HG03280 (cell line): ENCODE measurements at regions not wholly inside any gene's neighbourhood (a gene's known extent, or its start where the extent isn't known, plus 50 kb on each side); places are given as distances from the start of the nearest gene placed in this dataset.
"Not testable (repeated sequence)": the region's sequence is repeated elsewhere in the genome, so short reads cannot be mapped to it uniquely, and the experiment has no call there.

ENCODE experiments used
- ATAC-seq: cut with Tn5 transposase; IDR thresholded peaks from one replicate; pipeline ENCODE4 v1.9.1; 2021; ENCODE audit warnings: mild to moderate bottlenecking, moderate library complexity; ENCODE audit not compliant: unreplicated experiment

DNA sequence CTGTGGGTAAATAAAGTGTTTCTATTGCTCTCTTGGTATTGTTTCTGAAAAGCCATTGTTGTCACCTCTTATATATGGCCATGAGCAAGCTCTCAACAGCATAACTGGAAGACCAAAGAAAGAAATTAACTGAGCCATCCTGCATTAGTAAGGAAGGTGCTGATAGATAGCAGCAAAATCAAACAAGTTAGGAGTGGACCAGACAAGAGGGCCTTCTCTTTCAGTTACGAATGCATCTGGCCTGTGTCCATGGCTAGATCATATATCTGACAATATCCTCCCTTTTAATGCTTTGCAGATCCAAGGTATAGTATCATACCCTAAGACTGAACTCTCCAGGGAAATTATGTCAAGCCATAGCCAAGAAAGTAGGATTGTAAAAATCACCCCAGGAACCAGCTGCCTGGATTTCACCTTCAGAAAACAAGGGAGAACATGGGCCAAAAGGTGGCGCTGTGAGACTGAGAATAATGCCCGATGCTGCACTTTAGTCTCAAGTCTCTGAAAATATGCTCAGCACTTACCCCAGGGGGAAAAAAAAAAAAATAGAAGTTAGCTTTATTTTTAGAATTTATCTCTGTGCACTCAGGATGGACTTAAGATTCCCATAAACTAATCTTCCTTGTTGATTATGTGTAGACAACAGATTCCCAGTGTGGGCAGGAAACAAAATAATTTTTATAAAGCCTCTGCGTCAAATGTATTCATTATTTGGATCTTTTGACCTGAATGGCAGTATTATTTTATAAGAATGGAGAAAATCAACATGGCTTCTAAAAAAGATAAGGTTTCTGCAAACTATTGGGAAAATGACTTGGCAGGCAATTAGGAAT lies 415.1 kb downstream of the ETS1 start:
- peak; percentile 83 for ATAC-seq

DNA sequence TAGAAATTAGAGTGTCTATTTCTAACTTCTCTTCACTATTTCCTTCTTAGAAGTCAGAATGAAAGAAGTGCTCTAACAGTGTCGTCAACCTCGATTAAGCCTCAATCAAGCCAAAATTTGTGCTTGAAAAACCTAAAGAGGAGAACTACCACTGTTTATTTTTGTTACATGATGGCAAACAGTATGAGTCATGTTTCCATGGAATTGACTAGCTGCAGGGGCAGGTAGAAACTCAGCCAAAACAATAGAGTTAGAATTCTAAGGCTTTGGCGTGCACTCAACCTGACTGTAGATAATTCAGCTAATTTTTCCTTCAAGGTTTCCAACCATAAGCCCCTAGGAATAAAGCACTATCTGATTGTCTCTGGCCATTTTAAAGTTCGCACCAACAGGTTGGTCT lies 415.9 kb downstream of the ETS1 start:
- ATAC-seq: no peak

DNA sequence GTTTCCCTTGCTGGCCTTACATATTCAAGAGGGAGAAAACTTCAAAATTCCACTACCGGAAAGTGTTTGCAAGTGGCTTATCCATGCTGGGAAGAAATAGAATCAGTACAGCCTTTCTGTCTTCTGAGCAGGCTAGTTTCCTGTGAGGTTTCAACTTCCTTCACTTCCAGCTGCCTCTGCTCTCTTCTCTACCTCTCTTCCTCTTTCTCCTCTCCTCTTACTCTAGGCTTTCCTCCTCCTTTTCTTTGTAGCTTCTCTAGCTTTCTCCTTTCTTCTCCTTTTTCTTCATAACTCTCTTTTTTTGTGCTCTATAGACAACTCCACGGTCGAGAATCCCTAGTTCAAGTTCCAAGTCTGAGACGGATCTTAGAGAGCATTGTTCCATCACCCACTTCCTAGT lies 421.8 kb downstream of the ETS1 start:
- no peak for ATAC-seq

DNA sequence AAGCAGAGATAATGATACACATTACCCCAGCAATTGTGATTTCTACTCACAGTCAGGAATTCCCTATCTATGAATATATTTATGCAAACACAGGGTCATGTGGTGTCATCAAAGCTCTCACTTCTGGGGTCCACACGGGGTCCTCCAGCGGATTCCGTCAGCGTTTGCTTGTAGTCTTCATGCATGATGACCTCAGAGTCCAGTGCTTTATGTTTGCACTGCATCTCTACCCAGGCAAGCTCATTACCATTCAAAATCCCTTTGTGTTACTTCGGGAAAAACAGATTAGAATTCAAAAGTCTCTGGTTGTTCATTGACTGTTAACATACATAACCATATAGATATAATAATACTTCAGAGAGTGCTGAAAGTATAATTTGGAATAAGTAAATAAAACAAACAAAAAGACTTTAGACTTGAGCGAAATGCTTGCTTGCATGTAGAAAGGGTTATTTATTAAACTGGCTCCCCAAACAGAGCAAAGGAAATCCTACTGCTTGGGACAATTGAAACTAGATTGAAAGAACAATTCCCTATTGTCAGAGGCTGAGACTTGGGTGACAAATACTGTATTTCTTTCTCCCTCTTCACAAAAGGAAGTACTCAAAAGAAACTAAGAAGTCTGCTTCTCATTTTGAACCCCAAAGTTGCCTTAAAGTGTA lies 423.1 kb downstream of the ETS1 start:
- no peak for ATAC-seq

DNA sequence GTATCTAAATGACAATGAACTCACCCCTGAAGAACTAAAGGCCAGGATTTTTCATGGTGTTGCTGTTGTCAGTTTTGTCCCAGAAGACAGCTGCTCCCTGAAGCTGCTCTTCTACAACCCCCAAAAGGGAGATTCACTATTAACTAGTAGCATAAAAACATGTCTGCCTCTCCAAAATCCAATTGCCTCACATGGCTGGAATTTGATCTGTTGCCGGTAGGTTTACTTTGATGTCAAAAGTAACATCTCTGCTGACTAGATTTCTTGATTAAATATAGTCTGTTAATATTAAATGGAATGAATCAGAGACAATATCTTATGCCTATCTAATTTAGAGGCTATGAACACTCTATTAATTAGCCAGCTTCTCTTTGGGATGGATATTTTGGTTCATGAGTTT lies 425.4 kb downstream of the ETS1 start:
- ATAC-seq: no peak

DNA sequence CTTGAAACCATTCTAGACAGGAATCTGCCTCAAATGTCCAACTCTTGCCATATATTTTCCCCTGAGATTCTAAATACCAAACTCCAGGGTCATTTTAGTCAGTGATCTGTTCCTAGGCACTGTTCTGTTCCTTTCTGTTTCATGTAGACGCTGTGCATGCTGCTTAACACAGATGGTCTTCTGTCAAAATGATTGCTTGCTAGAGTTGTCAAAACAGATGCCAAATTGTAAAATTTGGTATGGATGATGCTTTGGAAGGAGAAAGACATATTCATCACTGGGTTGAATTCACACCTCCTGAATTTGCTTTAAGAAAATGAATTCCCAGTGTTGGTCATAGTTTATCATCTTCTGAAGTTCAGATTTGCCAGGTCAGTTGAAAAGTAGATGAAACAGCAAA lies 425.9 kb downstream of the ETS1 start:
- ATAC-seq: no peak

DNA sequence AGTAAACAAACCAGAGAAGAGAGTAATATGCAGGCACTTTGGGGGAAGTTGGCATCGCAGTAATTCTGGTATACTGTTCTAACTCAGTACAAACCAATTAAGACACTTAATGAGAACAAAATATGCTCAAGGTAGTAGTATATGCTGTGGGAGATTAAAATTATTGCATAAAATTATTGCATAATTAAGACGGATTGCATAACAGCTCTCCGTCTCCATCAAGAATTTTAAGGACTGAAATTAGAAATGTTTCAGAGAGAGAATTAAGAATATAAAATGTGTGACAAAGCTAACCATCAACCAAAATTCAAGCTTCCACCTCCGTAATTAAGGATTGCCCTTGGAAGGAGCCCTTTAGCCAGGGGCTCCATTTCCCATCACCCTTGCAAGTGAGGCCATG lies 428.5 kb downstream of the ETS1 start:
- ATAC-seq: no peak

DNA sequence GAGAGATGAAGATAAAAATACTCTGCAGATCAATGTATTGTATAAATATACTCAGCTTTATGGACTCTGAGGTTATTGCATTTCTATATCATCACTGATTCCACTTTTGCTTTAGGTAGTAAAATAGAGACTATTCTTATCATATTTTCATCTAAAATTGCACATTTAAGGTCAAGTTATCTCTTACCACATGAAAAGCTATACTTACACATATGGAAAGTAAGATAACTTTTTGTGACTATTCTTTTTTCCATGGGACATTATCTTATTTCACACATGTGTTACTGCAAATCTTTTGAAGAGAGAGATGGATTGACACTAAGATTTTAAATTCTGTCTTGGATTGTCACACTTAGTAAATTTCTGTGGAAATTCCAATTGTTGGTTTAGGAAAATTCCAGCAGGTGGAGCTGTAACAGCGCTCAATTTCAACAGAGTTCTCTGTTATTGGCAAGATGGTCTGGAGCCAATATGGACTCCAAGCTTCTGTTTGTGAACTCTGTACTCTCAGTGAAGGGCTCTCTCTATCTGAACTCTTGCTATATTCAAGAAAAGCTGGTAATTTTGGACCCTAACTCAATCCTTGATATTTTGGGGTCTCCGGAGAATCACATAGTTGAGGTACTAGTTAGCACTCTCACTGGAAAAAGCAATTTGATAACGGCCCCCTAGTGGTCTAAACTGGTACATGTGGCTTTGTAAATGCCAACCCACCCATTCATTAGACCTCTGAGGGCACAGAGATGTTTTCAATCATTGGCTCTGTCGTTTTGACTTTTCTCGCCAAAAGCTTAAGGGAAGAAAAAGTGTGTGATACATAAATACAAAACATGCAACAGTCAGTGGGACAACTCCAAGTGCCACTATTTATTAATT lies 429.7 kb downstream of the ETS1 start:
- peak; percentile 86 for ATAC-seq

DNA sequence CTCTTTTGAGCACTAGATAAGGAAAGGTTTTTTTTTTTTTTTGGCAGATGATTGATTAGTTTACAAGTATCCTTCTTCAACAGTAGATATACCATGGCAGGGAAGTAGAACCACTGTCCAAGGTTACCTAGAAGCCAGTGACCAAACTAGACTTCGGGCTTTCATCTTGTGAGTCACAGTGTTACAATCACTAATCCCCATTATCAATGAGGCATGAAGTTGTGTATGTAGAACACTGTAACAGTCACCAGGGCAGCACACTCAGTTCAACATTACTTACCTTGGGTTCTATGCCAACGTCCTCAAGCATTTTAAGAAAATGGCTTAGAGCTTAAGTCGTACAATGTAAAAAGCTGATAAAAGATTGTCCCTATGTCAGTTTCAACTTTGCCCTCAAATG lies 430.9 kb downstream of the ETS1 start:
- no peak for ATAC-seq

DNA sequence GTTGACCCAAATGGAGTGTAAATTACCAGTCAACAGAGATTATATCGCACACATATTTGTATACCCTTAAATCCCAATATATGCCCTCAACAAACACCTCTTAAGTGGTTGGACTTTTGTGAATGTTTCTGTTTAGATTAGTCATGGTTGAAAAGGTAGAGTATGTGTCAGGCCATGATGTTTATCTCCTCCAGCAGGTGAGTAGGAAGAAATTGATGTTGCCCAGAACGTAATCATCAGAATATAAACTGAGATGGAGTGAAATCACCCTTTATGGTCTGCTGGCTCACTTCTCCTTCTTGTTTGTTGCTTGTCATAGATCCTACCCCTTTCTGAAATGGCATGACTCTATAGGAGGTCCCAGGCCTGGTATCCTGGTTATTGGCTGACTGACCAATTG lies 431.8 kb downstream of the ETS1 start:
- no peak for ATAC-seq

DNA sequence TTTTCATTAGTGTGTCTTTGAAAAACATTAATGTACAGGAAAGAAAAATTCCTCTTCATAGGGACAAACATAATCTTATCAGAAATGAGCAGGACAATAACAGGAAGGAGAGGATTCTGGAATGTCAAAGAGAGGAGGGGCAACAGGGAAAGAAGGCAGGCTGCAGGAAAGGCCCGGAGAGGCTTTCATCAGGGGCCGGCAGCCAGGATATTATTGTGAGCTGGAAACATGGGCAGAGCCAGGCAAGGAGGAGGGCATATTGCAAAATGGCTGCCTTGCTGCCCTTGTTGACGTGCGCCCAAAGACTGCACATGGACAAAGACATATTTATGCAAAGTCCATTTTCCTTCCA lies 433.7 kb downstream of the ETS1 start:
- ATAC-seq: no peak

DNA sequence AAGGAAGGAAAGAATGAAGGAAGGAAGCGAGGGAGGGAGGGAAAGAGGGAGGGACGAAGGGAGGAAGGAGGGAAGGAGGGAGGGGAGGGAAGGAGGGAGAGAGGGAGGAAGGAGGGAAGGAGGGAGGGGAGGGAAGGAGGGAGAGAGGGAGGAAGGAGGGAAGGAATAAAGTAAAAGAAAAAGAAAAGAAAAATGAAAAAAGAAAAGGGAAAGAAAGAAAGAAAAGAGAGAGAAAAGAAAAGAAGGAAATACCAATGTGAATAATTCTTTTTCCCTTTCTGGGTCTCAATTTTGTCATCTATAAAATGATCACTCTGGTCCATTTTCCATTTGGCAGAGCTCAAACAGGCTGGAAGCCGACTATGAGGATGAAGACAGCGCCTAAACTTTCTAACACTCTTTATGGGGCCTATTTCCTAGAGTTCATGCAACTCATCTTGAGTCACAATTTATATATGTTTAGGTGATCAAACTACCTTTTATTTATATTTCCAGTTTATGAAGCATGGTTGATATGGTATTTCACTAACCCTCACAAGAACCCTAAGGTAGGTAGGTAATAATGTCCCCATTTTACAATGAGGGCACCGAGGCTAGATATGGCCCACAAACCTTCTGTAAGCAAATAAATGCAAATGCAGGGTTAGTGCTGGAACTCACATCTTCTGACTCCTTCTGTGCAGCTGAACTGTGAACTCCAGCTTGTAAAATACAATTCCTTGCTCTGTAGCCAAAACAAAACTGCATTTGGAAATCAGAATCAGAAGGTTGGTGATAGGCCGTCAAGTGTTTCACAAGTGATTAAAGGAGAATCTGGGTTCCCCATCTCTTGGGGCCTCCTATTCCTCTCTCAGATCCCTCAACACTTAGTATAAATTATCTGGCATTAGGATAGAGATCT lies 434.3 kb downstream of the ETS1 start:
- no peak for ATAC-seq

DNA sequence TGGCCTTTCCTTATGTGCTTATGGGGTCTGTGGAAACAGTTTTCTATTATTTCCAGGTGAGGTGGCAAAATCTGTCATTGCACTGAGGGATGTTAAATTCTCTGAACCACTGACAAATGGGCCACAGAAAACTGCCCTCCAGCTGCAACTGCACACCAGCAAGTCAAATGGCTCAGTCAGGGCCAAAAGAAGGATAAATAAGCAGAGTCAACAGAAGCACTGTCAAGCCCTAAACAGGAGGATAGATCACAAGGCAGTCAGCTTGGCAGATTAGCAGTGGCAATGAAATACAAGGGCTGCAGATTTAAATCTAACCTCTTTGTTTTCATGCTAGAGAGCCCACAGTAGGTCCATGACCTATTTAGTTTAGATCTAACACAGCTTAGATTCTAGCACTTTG lies 435.6 kb downstream of the ETS1 start:
- ATAC-seq: no peak

DNA sequence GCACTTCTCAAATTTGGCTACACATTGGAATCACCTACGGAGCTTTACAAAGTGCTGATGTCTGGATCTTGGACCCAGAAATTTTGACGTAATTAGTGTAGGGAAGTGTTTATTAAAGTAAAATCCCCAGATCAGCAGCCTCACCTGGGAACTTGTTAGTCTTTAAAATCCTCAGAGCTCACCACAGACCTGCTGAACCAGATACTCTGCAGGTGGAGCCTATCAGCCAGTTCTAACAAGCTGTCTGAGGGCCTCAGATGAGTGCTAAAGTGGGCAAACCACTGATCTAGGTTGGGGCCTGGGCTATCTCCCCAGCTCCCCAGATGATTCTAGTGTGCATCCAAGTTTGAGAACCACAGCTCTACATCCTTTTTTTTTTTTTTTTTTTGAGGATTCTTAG lies 436.0 kb downstream of the ETS1 start:
- no peak for ATAC-seq

DNA sequence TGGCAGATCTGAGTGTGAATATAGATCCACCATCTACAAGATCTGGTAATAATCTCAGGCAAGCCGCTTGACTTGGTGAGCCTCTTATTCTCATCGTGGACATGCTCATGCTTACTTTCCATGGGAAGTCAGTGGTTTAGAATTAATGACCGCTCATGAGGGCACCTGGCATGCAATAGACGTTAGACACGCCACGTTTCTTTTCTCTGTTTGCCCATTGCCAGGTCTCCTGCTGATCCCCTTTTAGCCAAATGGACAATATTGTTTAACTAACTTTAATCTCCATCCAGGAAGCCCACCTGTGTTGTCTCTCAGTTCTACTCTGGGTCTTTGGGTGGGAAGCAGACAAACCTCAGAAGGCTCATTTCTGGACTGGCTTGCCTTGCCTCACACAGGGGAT lies 439.1 kb downstream of the ETS1 start:
- ATAC-seq: no peak

DNA sequence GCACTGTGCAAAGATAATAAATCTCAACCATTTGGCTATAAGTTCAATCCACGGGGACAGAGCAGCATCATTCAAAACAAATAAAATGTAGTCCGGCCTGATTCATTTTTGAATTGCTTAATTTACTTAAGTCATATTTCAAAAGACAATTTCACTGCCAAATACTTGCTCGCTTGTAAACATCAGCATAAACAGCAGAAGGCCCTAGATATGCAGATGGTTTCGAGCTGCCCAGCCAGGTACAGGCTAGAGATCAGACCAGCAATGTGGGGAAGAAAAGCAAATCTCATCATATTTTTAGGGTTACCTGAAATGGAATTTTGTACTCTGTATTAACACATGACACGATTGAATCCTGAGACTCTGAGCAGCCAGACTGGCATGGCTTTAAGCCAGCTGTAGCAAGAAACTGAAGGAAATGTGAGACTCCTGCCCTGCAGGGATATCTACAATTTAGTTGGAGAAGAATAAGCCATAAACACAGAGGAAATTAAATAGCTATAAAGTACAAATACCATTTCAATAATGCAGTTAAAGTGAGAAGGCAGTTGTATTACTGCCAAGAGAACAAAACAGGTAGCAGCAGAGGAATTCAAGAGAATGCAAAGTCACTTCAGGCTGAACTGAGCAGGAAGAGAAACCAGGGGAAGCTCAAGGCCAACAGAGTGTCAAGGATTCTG lies 440.3 kb downstream of the ETS1 start:
- ATAC-seq: no peak

DNA sequence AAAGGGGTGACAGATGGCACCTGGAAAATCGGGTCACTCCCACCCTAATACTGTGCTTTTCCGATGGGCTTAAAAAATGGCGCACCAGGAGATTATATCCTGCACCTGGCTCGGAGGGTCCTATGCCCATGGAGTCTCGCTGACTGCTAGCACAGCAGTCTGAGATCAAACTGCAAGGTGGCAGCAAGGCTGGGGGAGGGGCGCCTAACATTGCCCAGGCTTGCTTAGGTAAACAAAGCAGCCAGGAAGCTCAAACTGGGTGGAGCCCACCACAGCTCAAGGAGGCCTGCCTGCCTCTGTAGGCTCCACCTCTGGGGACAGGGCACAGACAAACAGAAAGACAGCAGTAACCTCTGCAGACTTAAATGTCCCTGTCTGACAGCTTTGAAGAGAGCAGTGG lies 447.1 kb downstream of the ETS1 start:
- not testable (repeated sequence) for ATAC-seq

DNA sequence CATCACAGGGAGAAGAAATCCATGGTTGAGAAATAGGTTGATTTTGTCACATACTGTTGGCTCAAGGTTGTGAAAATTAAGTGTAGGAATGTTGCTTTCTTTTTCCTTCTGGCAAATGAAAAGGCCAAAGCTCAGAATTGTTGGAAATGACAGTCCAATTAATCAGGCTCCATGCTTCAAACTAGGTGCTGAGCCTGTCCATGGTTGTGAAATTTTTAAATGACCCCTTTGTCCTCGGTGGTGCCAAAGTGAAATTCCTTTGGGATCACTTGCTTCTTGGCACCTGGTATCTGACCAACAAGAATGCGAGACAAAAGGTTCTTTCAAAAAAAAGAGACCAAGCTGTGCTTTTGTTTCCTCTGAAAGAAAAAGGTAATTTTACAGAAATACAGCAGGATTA lies 451.9 kb downstream of the ETS1 start:
- ATAC-seq: no peak

DNA sequence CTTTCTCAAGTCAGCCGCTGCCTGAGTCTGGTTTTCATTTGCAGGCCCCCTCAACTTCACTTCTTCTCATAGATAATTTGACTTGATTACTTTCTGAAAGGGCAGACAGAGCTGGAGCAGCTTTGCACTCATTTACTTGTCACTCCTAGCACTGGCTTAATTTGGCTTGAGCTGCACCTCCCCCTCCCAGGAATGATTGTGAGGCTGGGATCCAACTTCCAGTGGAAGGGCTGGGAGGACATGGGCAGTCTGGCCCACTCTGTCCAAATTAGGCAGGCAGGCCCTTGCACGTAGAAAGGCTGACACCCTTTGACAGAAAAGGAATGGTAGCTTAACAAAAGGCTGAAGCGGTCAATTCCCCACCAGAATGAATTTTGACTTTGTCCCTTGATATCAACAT lies 453.9 kb downstream of the ETS1 start:
- no peak for ATAC-seq

DNA sequence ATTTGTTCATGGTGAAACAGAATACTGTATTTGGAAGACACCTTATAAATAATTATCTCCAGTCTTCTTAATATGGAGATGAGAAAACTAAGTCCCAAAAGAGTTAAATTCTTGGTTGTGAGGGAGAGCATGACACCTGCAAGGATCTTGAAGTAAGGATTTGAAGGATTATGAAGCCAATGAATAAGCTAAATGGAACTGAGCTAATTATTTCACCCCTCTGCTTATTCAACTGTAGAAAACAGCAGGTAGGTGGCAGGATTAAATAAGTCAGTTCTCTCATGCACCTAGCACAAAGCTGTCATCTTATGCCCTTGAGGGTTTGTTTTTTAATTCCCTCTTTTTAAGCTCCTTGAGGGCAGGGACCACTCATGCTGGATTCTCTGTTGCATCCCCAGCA lies 457.3 kb downstream of the ETS1 start:
- ATAC-seq: no peak
